ENCODE measurements at regions not wholly inside any gene's neighbourhood (a gene's known extent, or its start where the extent isn't known, plus 50 kb on each side); places are given as distances from the start of the nearest gene placed in this dataset.
"Not testable (repeated sequence)": the region's sequence is repeated elsewhere in the genome, so short reads cannot be mapped to it uniquely, and the experiment has no call there.

DNA sequence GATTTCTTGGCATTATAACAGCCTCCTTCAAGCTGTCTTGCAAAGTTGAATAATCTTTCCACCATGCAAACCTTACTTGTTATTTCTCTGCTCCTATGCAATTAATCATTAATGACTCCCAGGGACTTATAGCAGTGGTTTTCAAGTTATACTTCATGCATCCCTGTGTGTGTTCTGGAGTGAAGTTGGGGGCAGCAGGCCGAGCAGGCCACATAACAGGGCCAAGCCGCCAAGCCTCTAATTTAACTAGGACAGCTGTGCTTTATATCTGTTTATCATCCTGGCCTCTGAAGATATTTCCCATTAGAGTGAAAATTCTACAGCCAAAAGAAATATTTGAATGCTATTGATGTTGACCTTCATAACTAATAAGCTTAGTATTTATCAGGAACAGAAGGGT lies 133.5 kb upstream of the PAK3 start:
- no peak for DNase-seq

DNA sequence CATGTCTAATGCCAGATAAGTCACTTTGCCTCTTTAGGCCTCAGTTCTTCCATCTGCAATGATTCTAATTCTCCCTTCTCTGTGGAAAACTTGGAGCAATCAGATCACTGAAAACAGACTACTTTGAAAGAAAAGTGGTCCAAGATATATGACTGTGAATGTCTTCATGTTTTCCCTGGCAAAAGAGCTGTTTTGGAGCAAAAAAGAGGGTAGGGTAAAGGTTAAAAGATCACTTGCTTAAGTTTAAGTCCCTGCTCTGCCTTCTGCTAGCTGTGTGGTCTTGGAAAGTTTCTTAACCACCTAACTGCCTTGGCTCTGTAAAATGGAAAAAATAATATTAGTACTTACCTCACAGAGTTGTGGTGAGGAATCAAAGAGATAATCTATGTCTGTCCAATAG lies 140.3 kb upstream of the PAK3 start:
- DNase-seq = no peak

- DNase-seq = no peak
Measured at GRCh38 chrX:110954428-110955100, 141.4 kb upstream of the PAK3 start.

GRCh38 chrX:110951472-110952269 lies 144.3 kb upstream of the PAK3 start:
- DNase-seq = no peak

DNA sequence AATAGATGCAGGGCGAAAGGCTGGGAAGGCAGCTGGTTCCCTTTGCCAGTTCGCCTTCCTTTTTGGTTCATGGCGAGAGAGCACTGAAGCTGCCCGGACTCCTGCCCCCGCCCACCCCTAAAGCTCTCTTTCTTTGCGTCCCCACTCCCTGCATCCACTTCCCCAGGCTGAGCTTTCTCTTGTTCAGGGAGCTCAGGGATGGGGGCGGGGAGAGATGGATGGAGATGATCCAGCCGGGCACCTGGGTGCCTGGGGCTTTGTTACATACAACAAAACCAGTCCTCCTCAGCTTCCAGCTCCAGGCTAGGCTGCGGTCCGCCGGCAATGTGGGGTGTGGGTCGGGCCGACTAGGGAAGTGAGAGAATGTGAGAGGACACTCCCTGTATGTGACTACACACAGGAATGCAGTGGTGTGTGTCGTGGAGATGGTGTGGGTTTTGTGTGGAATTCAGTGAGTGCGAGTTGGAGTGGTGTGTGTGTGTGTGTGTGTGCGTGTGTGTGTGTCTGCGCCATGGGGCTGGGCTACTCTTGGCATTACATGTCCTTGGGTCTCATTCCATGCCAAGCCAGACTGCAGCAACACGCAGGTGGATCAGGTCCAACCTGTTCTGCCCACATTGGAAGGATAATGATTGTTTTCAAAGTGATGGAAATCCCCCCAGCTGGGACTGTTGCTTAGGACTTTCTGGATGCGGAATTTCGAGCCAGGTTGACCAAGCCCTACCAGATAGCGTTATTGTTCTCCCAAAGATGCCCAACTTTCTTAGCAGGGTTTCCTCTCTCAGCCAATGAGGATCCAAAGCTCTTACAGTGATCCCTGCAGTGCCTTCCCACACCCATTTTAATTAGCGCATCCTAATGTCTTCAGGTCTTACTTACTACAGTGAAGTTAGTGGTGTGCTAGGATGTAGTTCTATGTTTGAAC lies 149.4 kb upstream of the CHRDL1 start:
- DNase-seq = no peak

GRCh38 chrX:110944311-110944750 lies 148.7 kb upstream of the CHRDL1 start:
- no peak for DNase-seq

- DNase-seq = no peak
Measured at GRCh38 chrX:110941906-110942305, 146.3 kb upstream of the CHRDL1 start.

GRCh38 chrX:110938977-110939732 lies 143.5 kb upstream of the CHRDL1 start:
- no peak for DNase-seq

DNA sequence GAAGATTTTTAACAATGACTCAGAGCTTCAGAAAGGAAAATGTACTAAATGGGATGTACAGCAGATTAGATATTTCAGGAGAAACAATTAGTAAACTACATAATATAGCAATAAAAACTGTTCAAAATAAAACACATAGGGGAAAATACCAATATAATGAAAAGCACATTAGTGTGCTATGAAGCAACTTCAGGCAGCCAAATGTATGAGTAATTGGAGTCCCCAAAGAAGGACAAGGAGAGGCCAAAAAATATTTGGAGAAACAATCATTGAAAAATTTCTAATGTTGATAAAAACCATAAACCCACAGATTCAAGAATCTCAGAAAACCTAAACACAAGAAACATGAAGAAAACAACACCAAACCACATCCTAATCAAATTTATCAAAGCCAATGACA lies 129.3 kb upstream of the CHRDL1 start:
- no peak for DNase-seq

DNA sequence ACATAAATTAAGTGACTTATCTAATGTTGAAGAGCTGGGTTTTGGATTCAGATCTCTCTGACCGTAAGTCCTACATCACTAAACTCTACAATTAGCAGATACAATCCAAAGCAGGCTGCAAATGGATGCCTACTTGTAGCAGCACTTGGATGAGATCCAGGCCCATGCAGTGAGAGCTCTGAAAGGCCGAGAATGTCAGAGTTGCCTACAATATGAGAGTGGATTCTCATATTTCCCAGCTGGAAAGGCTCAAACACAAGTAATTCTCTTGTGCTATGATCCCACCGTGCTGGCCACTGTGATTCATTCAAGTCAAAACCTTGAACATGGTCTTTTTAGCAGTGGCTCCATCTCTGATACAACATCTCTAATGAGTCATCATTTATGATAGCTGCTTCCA lies 125.4 kb upstream of the CHRDL1 start:
- DNase-seq = no peak

GRCh38 chrX:110915570-110915969 lies 120.0 kb upstream of the CHRDL1 start:
- no peak for DNase-seq

GRCh38 chrX:110915111-110915510 lies 119.5 kb upstream of the CHRDL1 start:
- no peak for DNase-seq

DNA sequence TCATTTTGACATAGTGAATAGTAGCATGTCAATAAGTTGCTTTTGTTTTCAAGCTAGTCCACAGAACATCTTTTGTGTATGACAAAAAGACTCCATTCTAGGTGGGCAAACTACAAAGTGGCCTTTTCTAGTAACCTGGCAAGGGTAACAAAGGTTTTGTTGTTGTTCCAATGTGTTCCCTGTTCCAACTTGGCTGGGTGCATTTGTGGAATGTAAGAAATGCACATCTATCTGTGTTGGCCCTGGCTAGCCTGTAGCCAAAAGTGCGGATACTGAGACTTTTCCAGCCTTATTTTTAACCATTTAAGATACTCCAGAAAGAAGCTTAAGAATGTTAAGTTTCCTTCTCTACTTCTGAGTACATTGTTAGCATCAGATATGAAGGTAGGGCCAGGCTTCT lies 118.7 kb upstream of the CHRDL1 start:
- DNase-seq = no peak

GRCh38 chrX:110904747-110905146 lies 109.1 kb upstream of the CHRDL1 start:
- DNase-seq = not testable (repeated sequence)

DNA sequence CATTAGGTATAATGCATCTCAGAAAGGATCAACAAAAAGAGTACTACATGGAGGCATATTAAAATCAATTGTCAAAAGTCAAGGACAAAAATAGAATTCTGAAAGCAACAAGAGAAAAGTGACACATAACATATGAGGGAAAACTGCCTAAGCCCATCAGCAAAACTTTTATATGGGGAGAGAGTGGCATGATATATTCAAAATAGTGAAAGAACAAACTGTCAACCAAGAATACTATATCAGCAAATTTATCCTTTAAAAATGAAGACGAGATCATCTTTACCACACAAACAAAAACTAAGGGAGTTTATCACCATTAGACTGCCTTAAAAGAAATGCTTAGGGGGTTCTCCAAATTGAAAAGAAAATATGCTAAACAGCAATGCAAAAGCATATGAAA lies 86.4 kb upstream of the CHRDL1 start:
- DNase-seq = no peak

DNA sequence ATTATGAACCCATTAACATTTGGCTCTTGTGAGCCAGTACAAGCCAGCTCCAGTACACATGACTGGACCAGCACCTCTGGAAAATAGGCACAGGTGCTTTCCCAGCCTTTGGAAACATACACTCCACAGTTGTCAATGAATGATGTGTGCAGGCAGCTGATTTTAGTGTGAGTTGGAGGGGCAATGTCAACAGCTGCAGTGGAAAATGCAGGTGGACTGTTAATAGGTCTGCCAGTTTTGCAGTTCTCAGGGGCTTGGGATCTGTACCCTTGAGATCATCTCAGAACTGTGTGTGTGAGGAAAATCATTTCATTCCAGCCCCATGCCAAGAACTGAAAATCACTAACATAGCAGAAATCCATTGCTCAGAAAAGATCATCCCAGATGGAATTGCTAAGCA lies 81.7 kb upstream of the CHRDL1 start:
- DNase-seq = no peak

- DNase-seq = no peak
Measured at GRCh38 chrX:110871839-110872238, 76.2 kb upstream of the CHRDL1 start.

DNA sequence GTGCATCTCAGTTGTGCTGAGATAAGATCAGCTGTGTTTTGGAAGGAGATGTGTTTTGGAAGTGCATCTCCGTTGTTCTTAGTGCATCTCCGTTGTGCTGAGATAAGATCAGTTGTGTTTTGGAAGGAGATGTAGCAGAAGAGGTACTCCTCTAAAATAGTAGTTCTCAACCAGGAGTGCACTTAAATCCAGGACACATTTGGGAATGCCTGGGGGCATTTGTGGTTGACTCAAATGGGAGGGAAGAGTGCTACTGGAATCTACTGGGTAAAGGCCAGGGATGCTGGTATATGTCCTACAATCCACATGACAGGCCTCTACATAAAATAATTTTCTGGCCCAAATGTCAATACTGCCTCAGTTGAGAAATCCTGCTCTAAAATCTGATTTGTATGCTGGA lies 70.8 kb upstream of the CHRDL1 start:
- no peak for DNase-seq

DNA sequence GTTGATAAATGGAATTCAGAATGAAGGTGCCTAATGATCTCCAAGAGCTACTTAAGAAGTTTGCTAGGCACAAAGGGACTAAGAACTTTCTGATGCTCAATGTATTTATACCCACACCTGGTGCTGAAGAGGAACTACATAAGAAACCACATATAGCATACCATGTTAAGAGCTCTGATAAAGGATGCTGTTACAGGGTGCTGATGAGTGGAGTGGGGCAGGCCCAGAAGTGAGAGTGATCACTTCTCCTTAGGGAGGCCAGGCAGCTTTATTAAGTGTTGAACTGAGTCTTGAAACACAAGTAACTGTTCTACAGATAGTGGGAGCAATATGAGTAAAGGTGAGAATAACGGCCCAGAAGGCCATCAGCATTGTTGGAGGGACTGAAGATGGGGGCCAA lies 68.3 kb upstream of the CHRDL1 start:
- DNase-seq = no peak

DNA sequence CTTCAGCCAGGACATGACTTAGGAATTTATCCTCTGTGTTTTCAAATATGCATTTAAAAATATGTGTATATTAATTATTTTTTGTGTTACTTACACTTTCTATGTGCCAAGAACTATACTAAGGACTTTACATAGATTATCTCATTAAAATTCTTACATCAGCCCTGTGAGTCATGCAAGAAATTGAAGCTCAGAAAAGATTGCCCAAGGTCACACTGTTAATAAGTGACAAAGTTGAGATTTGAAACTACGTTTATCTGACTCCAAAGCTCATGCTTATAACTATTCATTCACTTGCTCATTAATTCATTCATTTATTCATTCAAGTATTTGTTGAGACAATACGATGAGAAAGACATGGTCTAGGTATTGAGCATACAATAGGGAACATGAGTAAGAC lies 62.9 kb upstream of the CHRDL1 start:
- DNase-seq = no peak

- peak; percentile 22 for DNase-seq
Measured at GRCh38 chrX:110853610-110854009, 58.0 kb upstream of the CHRDL1 start.

DNA sequence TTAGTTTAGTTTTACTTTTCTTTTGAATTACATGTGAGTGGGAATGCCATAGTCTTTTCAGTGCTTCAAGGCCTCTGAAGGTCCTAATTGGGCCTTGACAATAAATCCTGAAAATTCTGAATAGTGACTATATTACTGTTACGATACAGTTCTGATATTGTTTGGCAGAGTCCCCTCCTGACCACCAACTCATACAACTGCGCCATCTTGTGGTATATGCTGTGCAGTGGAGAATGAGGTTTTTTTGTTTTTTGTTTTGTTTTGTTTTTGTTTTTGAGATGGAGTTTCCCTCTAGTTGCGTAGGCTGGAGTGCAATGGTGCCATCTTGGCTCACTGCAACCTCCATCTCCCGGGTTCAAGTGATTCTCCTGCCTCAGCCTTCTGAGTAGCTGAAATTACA lies 56.6 kb upstream of the CHRDL1 start:
- no peak for DNase-seq

- DNase-seq = no peak
Measured at GRCh38 chrX:110851780-110852179, 56.2 kb upstream of the CHRDL1 start.
